ENCODE measurements at regions not wholly inside any gene's neighbourhood (a gene's known extent, or its start where the extent isn't known, plus 50 kb on each side); places are given as distances from the start of the nearest gene placed in this dataset.

DNA sequence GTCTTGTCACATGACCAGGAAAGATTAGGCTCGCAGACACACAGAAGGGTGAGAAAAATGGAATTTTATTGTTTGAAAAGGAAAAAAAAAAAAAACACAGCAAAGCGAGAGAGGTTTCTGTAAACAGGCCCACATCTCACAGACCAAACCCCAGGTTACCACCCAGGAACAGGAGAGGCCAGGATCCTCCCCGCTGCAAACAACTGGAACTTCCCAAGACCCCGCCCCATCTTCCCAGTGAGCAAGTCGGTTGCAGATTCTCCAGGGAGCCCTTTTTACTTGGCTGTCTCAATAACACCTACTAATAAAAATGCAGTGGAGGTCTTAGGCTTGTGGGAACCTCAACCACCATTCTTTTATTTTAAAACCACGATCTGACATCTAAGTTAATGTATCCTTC, 84.7 kb upstream of the ETS2 start:
- no peaks in the 10 kb centered on the region for H3K9me2 ChIP-seq (replicated peaks; ENCODE audit: insufficient read depth, low read length)
- no peak overlapping the region for H3K4me2 ChIP-seq (ENCODE audit: low read depth, low read length)
- no peaks in the 10 kb centered on the region for H3K79me2 ChIP-seq (ENCODE audit: low read length)
- DNase-seq = no peak
- no peaks in the 10 kb centered on the region for H3F3A ChIP-seq (ENCODE audit: insufficient read depth, low read length)
- H3K27me3 ChIP-seq (replicated peaks; ENCODE audit: insufficient read depth, low read length) = no peaks in the 10 kb centered on the region
- H3K36me3 ChIP-seq (replicated peaks; ENCODE audit: insufficient read depth, low read length) = no peaks in the 10 kb centered on the region
- no peak overlapping the region for H3K27ac ChIP-seq (ENCODE audit: low read length)
- H3K9me3 ChIP-seq (replicated peaks; ENCODE audit: insufficient read depth, low read length) = no peaks in the 10 kb centered on the region
- H4K20me1 ChIP-seq (ENCODE audit: insufficient read depth, low read length) = no peaks in the 10 kb centered on the region
- H3K9ac ChIP-seq (ENCODE audit: low read length) = no peak overlapping the region
- no peak overlapping the region for H2AFZ ChIP-seq (ENCODE audit: low read length)
- TF ChIP-seq, protein P1, sequence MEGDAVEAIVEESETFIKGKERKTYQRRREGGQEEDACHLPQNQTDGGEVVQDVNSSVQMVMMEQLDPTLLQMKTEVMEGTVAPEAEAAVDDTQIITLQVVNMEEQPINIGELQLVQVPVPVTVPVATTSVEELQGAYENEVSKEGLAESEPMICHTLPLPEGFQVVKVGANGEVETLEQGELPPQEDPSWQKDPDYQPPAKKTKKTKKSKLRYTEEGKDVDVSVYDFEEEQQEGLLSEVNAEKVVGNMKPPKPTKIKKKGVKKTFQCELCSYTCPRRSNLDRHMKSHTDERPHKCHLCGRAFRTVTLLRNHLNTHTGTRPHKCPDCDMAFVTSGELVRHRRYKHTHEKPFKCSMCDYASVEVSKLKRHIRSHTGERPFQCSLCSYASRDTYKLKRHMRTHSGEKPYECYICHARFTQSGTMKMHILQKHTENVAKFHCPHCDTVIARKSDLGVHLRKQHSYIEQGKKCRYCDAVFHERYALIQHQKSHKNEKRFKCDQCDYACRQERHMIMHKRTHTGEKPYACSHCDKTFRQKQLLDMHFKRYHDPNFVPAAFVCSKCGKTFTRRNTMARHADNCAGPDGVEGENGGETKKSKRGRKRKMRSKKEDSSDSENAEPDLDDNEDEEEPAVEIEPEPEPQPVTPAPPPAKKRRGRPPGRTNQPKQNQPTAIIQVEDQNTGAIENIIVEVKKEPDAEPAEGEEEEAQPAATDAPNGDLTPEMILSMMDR (IDR thresholded peaks at IDR 0.05; ENCODE audit: low read length) = no peak
- TF ChIP-seq EZH2 (optimal IDR thresholded peaks at IDR 0.05; ENCODE audit: low read depth, low read length) = no peak
- no peak for TF ChIP-seq EZH2phosphoT487 (IDR thresholded peaks at IDR 0.05; ENCODE audit: low read length)
- no peak overlapping the region for H3K4me3 ChIP-seq (ENCODE audit: low read length)
- no peaks in the 10 kb centered on the region for H3K4me1 ChIP-seq (ENCODE audit: low read length)

GRCh38 chr21:38721958-38722357, 83.8 kb upstream of the ETS2 start:
- H3K4me1 ChIP-seq (ENCODE audit: low read length) = no peaks in the 10 kb centered on the region
- no peaks in the 10 kb centered on the region for H4K20me1 ChIP-seq (ENCODE audit: insufficient read depth, low read length)
- H3K9ac ChIP-seq (ENCODE audit: low read length) = no peak overlapping the region
- no peaks in the 10 kb centered on the region for H3K27me3 ChIP-seq (replicated peaks; ENCODE audit: insufficient read depth, low read length)
- no peak overlapping the region for H3K27ac ChIP-seq (ENCODE audit: low read length)
- no peaks in the 10 kb centered on the region for H3K79me2 ChIP-seq (ENCODE audit: low read length)
- no peak overlapping the region for H3K4me3 ChIP-seq (ENCODE audit: low read length)
- no peaks in the 10 kb centered on the region for H3K36me3 ChIP-seq (replicated peaks; ENCODE audit: insufficient read depth, low read length)
- no peak overlapping the region for H3K4me2 ChIP-seq (ENCODE audit: low read depth, low read length)
- no peak for TF ChIP-seq EZH2 (optimal IDR thresholded peaks at IDR 0.05; ENCODE audit: low read depth, low read length)
- TF ChIP-seq EZH2phosphoT487 (IDR thresholded peaks at IDR 0.05; ENCODE audit: low read length) = no peak
- TF ChIP-seq, protein P1 (IDR thresholded peaks at IDR 0.05; ENCODE audit: low read length) = no peak
- no peaks in the 10 kb centered on the region for H3K9me2 ChIP-seq (replicated peaks; ENCODE audit: insufficient read depth, low read length)
- no peak for DNase-seq
- no peak overlapping the region for H2AFZ ChIP-seq (ENCODE audit: low read length)
- no peaks in the 10 kb centered on the region for H3F3A ChIP-seq (ENCODE audit: insufficient read depth, low read length)
- no peaks in the 10 kb centered on the region for H3K9me3 ChIP-seq (replicated peaks; ENCODE audit: insufficient read depth, low read length)

GRCh38 chr21:38725196-38726157, 80.3 kb upstream of the ETS2 start:
- Histone ChIP-seq H3K27me3 (replicated peaks; ENCODE audit: insufficient read depth, low read length) (no peaks in the 10 kb centered on the region), H3K9ac (ENCODE audit: low read length) (no peak overlapping the region), H3K9me2 (replicated peaks; ENCODE audit: insufficient read depth, low read length) (no peaks in the 10 kb centered on the region), H3K79me2 (ENCODE audit: low read length) (no peaks in the 10 kb centered on the region), H3K4me3 (ENCODE audit: low read length) (no peak overlapping the region), H3K4me2 (ENCODE audit: low read depth, low read length) (no peak overlapping the region), H2AFZ (ENCODE audit: low read length) (no peak overlapping the region), H3K4me1 (ENCODE audit: low read length) (no peaks in the 10 kb centered on the region), H3K36me3 (replicated peaks; ENCODE audit: insufficient read depth, low read length) (no peaks in the 10 kb centered on the region), H3K27ac (ENCODE audit: low read length) (no peak overlapping the region), H3K9me3 (replicated peaks; ENCODE audit: insufficient read depth, low read length) (no peaks in the 10 kb centered on the region), H4K20me1 (ENCODE audit: insufficient read depth, low read length) (no peaks in the 10 kb centered on the region), H3F3A (ENCODE audit: insufficient read depth, low read length) (no peaks in the 10 kb centered on the region)
- DNase-seq = no peak
- TF ChIP-seq, protein P1 (IDR thresholded peaks at IDR 0.05; ENCODE audit: low read length) = no peak
- TF ChIP-seq EZH2 (optimal IDR thresholded peaks at IDR 0.05; ENCODE audit: low read depth, low read length) (no peak), EZH2phosphoT487 (IDR thresholded peaks at IDR 0.05; ENCODE audit: low read length) (no peak)

Measured in MM.1S (cell line).